Caco-2 (cell line): ENCODE measurements at regions not wholly inside any gene's neighbourhood (a gene's known extent, or its start where the extent isn't known, plus 50 kb on each side); places are given as distances from the start of the nearest gene placed in this dataset.
"Not testable (repeated sequence)": the region's sequence is repeated elsewhere in the genome, so short reads cannot be mapped to it uniquely, and the experiment has no call there.

Experiments used
- BruUV-seq: library from RNA; stranded (reverse); fragments of 400-500 nt; replicated peaks from 2 replicates; lab custom pipeline; 2021; lab: Mats Ljungman, UMichigan
- CTCF ChIA-PET: fragments of 300-600 bp; sonication (Branson Sonifier 250); formaldehyde crosslinking; loops from one replicate; lab custom pipeline; 2022; ENCODE audit warnings: antibody characterized with exemption; lab: Charles Lee
- POLR2A ChIA-PET: fragments of 300-600 bp; sonication (Branson Sonifier 250); formaldehyde crosslinking; loops from one replicate; lab custom pipeline; 2022; ENCODE audit warnings: antibody characterized with exemption; lab: Charles Lee
- DNase-seq, 2 experiments: peaks; one replicate each; pipeline versions ENCODE4 v3.0.0 to v3.0.0-alpha.2; 2020 to 2022
- H3K27me3 ChIP-seq: replicated peaks from 2 replicates; pipeline ENCODE4 v1.6.0; 2011; ENCODE audit warnings: low read length; ENCODE audit not compliant: control insufficient read depth, insufficient read depth
- H3K36me3 ChIP-seq: 2 replicates; pipeline ENCODE4 v1.5.1; 2011; ENCODE audit warnings: low read length; ENCODE audit not compliant: control insufficient read depth, insufficient read depth
- H3K4me1 ChIP-seq: fragments of 250-450 bp; sonication (Bioruptor Pico); 2 replicates; pipeline ENCODE4 v1.5.1; 2020; ENCODE audit warnings: mild to moderate bottlenecking
- H3K4me3 ChIP-seq: 2 replicates; pipeline ENCODE4 v1.5.1; 2011; ENCODE audit warnings: low read depth, mild to moderate bottlenecking, control low read depth, low read length
- H3K9me3 ChIP-seq: fragments of 250-450 bp; sonication (Bioruptor Pico); 2 replicates; pipeline ENCODE4 v1.5.1; 2020; ENCODE audit warnings: mild to moderate bottlenecking, moderate library complexity
- H3K27ac Mint-ChIP-seq: one replicate; pipeline ENCODE4 v1.8.0; 2022; ENCODE audit warnings: mixed read lengths; ENCODE audit not compliant: unreplicated experiment
- H3K27me3 Mint-ChIP-seq: one replicate; pipeline ENCODE4 v1.8.0; 2022; ENCODE audit warnings: mixed read lengths; ENCODE audit not compliant: insufficient read depth, unreplicated experiment
- H3K36me3 Mint-ChIP-seq: one replicate; pipeline ENCODE4 v1.8.0; 2022; ENCODE audit warnings: mild to moderate bottlenecking, mixed read lengths; ENCODE audit not compliant: insufficient read depth, unreplicated experiment
- H3K4me1 Mint-ChIP-seq: one replicate; pipeline ENCODE4 v1.8.0; 2022; ENCODE audit warnings: low read depth, mixed read lengths; ENCODE audit not compliant: unreplicated experiment
- H3K4me3 Mint-ChIP-seq: one replicate; pipeline ENCODE4 v1.8.0; 2022; ENCODE audit warnings: mild to moderate bottlenecking, moderate library complexity, mixed read lengths; ENCODE audit not compliant: unreplicated experiment
- H3K9me3 Mint-ChIP-seq: one replicate; pipeline ENCODE4 v1.8.0; 2022; ENCODE audit warnings: mixed read lengths; ENCODE audit not compliant: unreplicated experiment
- intact Hi-C: fragments of 100-400 bp; cut with micrococcal nuclease; formaldehyde crosslinking; loops from one replicate; pipeline ENCODE4 v1.10.0; 2022; ENCODE audit not compliant: unreplicated experiment
- TF ChIP-seq, protein P1 (sequence below), 2 experiments: fragments of 200-600 bp in 1 of 2; IDR thresholded peaks; 1 replicate in 1 of 2; 2 replicates in 1 of 2; pipeline versions ENCODE4 v1.5.1 to v1.8.0; 2011 to 2022; ENCODE audit warnings: antibody characterized with exemption in 1 of 2, control low read depth in 1 of 2, inconsistent platforms in 1 of 2, low read depth in 1 of 2, low read length in 1 of 2, mild to moderate bottlenecking in 1 of 2, moderate library complexity in 1 of 2; ENCODE audit not compliant: insufficient read depth in 1 of 2, severe bottlenecking in 1 of 2, unreplicated experiment in 1 of 2

DNA sequence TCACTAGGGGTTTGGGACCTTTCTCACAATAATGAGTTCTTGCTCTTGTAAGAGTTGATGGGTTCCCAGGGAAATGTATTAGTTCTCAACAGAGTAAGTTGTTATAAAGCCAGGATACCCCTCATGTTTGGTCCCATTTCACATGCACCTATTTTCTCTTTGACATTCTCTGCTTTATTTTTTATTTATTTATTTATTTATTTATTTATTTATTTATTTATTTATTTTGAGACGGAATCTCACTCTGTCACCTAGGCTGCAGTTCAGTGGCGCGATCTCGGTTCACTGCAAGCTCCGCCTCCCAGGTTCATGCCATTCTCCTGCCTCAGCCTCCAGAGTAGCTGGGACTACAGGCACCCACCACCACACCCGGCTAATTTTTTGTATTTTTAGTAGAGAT, 52.2 kb downstream of the ACTRT1 start:
- H3K4me3 ChIP-seq, intact Hi-C loops, H3K36me3 ChIP-seq, H3K4me1 Mint-ChIP-seq, DNase-seq, H3K4me1 ChIP-seq, H3K4me3 Mint-ChIP-seq, H3K27ac Mint-ChIP-seq, H3K9me3 ChIP-seq, POLR2A ChIA-PET, H3K36me3 Mint-ChIP-seq, BruUV-seq, CTCF ChIA-PET, H3K27me3 ChIP-seq, H3K9me3 Mint-ChIP-seq, H3K27me3 Mint-ChIP-seq: not testable (repeated sequence)

DNA sequence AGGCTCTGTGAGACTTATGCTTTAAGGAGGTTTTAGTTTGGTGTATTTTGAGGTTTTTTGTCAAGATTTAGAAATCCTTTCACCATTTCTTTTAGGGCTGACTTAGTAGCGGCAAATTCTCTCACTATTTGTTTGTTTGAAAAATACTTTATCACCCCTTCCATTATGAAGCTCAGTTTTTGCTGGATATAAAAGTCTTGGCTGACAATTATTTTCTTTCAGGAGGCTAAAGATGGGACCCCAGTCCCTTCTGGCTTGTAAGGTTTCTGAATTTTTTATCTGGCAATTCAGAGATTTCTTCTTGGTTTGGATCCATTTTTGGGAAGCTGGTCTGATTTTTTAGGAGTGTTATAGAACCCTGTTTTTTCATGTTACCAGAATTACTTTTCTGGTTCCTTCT, 88.5 kb downstream of the ACTRT1 start:
- Histone ChIP-seq H3K4me3 (no peak overlapping the region), H3K27me3 (no peaks in the 10 kb centered on the region), H3K9me3 (no peaks in the 10 kb centered on the region), H3K36me3 (no peaks in the 10 kb centered on the region), H3K4me1 (no peaks in the 10 kb centered on the region)
- intact Hi-C loops: no loop called here
- POLR2A ChIA-PET: no interaction called here
- CTCF ChIA-PET: no interaction called here
- H3K4me1 Mint-ChIP-seq: no peaks in the 10 kb centered on the region
- no peaks in the 10 kb centered on the region for H3K36me3 Mint-ChIP-seq
- no peaks in the 10 kb centered on the region for H3K9me3 Mint-ChIP-seq
- DNase-seq: no peak
- H3K4me3 Mint-ChIP-seq: no peak overlapping the region
- H3K27ac Mint-ChIP-seq: no peak overlapping the region
- TF ChIP-seq, protein P1, sequence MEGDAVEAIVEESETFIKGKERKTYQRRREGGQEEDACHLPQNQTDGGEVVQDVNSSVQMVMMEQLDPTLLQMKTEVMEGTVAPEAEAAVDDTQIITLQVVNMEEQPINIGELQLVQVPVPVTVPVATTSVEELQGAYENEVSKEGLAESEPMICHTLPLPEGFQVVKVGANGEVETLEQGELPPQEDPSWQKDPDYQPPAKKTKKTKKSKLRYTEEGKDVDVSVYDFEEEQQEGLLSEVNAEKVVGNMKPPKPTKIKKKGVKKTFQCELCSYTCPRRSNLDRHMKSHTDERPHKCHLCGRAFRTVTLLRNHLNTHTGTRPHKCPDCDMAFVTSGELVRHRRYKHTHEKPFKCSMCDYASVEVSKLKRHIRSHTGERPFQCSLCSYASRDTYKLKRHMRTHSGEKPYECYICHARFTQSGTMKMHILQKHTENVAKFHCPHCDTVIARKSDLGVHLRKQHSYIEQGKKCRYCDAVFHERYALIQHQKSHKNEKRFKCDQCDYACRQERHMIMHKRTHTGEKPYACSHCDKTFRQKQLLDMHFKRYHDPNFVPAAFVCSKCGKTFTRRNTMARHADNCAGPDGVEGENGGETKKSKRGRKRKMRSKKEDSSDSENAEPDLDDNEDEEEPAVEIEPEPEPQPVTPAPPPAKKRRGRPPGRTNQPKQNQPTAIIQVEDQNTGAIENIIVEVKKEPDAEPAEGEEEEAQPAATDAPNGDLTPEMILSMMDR (IDR thresholded peaks at IDR 0.05; ENCODE audit: insufficient read depth in 1 of 2, low read depth in 1 of 2, low read length in 1 of 2, severe bottlenecking in 1 of 2, unreplicated experiment in 1 of 2): no peak
- H3K27me3 Mint-ChIP-seq: no peaks in the 10 kb centered on the region
- BruUV-seq: no TSS peak

DNA sequence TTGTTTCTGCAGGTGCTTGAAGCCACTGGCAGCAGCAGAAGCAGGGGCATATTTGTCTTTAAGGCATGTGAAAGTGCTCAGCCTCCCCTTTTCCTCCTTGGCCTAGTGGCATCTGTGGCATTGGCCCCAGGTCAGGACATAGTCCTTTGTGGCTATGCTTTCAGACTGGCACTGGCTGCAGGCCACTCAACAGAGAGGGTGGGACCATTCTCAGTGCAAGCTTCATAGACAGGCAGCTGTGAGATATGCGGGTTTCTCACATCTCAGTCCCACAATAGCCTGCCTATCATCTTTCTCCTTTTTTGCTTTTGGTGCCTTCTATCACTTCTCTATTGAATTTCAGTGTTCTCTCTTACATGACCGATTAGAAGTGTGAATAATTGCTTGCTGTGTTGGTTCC, 104.8 kb downstream of the ACTRT1 start:
- Histone ChIP-seq H3K36me3 (no peaks in the 10 kb centered on the region), H3K4me3 (no peak overlapping the region), H3K9me3 (no peaks in the 10 kb centered on the region), H3K27me3 (no peaks in the 10 kb centered on the region), H3K4me1 (no peaks in the 10 kb centered on the region)
- Mint-ChIP-seq H3K9me3 (no peaks in the 10 kb centered on the region), H3K4me3 (no peak overlapping the region), H3K4me1 (no peaks in the 10 kb centered on the region), H3K27ac (no peak overlapping the region), H3K27me3 (no peaks in the 10 kb centered on the region), H3K36me3 (no peaks in the 10 kb centered on the region)
- DNase-seq: no peak
- intact Hi-C loops: no loop called here
- TF ChIP-seq, protein P1 (IDR thresholded peaks at IDR 0.05; ENCODE audit: insufficient read depth in 1 of 2, low read depth in 1 of 2, low read length in 1 of 2, severe bottlenecking in 1 of 2, unreplicated experiment in 1 of 2): no peak
- ChIA-PET CTCF (no interaction called here), POLR2A (no interaction called here)
- no TSS peak for BruUV-seq

DNA sequence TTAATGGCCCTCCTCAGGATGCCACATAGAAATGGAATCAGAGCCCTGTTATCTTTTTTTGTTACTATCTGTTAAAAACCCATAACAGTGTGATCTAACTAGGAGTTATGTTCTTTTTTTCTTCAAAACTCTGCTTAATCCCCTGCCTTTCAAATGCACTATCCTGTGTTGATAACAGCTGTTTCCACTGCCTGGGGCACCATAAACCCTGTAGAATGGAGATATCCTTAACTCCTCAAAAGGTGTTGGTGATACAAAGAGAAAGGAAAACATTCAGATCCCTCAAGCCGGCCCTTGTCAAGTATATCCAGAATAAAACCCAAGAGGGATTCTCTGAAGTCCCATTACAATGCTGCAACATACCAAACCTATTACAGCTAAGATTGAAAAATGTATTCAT, 108.6 kb downstream of the ACTRT1 start:
- H3K27me3 ChIP-seq: no peaks in the 10 kb centered on the region
- intact Hi-C loops: no loop called here
- peak in 1 of 2 experiments; percentile 17 for DNase-seq
- BruUV-seq: no TSS peak
- POLR2A ChIA-PET: no interaction called here
- no peaks in the 10 kb centered on the region for H3K36me3 ChIP-seq
- Mint-ChIP-seq H3K27me3 (no peaks in the 10 kb centered on the region), H3K27ac (no peak overlapping the region), H3K4me3 (no peak overlapping the region), H3K4me1 (no peaks in the 10 kb centered on the region), H3K9me3 (no peaks in the 10 kb centered on the region), H3K36me3 (no peaks in the 10 kb centered on the region)
- H3K4me1 ChIP-seq: no peaks in the 10 kb centered on the region
- H3K9me3 ChIP-seq: no peaks in the 10 kb centered on the region
- H3K4me3 ChIP-seq: no peak overlapping the region
- TF ChIP-seq, protein P1 (IDR thresholded peaks at IDR 0.05; ENCODE audit: insufficient read depth in 1 of 2, low read depth in 1 of 2, low read length in 1 of 2, severe bottlenecking in 1 of 2, unreplicated experiment in 1 of 2): no peak
- CTCF ChIA-PET: no interaction called here
